Calu3 (cell line): ENCODE measurements at regions not wholly inside any gene's neighbourhood (a gene's known extent, or its start where the extent isn't known, plus 50 kb on each side); places are given as distances from the start of the nearest gene placed in this dataset.

Experiments
- BruUV-seq: library from RNA; stranded (reverse); fragments of 400-500 nt; replicated peaks from 2 replicates; lab custom pipeline; 2021; lab: Mats Ljungman, UMichigan
- CTCF ChIA-PET: fragments of 300-600 bp; sonication (Branson Sonifier 250); formaldehyde crosslinking; loops from one replicate; lab custom pipeline; 2022; ENCODE audit warnings: antibody characterized with exemption; lab: Charles Lee
- DNase-seq: peaks from one replicate; pipeline ENCODE4 v3.0.0; 2022
- H3K27ac Mint-ChIP-seq: one replicate; pipeline ENCODE4 v1.8.0; 2022; ENCODE audit warnings: mixed read lengths; ENCODE audit not compliant: unreplicated experiment
- H3K27me3 Mint-ChIP-seq: one replicate; pipeline ENCODE4 v1.8.0; 2022; ENCODE audit warnings: mixed read lengths; ENCODE audit not compliant: unreplicated experiment
- H3K36me3 Mint-ChIP-seq: one replicate; pipeline ENCODE4 v1.8.0; 2022; ENCODE audit warnings: mild to moderate bottlenecking, moderate library complexity, mixed read lengths; ENCODE audit not compliant: insufficient read depth, unreplicated experiment
- H3K4me1 Mint-ChIP-seq: one replicate; pipeline ENCODE4 v1.8.0; 2022; ENCODE audit warnings: mild to moderate bottlenecking, low read depth, mixed read lengths; ENCODE audit not compliant: unreplicated experiment
- H3K4me3 Mint-ChIP-seq: one replicate; pipeline ENCODE4 v1.8.0; 2022; ENCODE audit warnings: mild to moderate bottlenecking, low read depth, moderate library complexity, mixed read lengths; ENCODE audit not compliant: unreplicated experiment
- H3K9me3 Mint-ChIP-seq: one replicate; pipeline ENCODE4 v1.8.0; 2022; ENCODE audit warnings: low read depth, mixed read lengths; ENCODE audit not compliant: unreplicated experiment
- CTCF ChIP-seq: fragments of 200-600 bp; IDR thresholded peaks from one replicate; pipeline ENCODE4 v1.8.0; 2022; ENCODE audit warnings: antibody characterized with exemption; ENCODE audit not compliant: unreplicated experiment
- intact Hi-C: fragments of 100-400 bp; cut with micrococcal nuclease; formaldehyde crosslinking; loops from one replicate; pipeline ENCODE4 v1.10.0; 2022; ENCODE audit not compliant: unreplicated experiment

GRCh38 chr7:130875265-130875741 is 141.3 kb upstream of the KLF14 start:
- peaks cover 56% of the 10 kb centered on the region for H3K4me1 Mint-ChIP-seq
- no peak overlapping the region for H3K4me3 Mint-ChIP-seq
- no peaks in the 10 kb centered on the region for H3K9me3 Mint-ChIP-seq
- peak; percentile 85 for DNase-seq
- H3K27me3 Mint-ChIP-seq = no peaks in the 10 kb centered on the region
- CTCF ChIA-PET = interaction anchor here (0.8 to 1.6 kb wide), 5 partner anchors 10 to 165 kb away, joined by 3 to 6 read pairs (median 6); no protein-coding TSS in a partner anchor
- intact Hi-C loops = loop anchor here (1.0 kb wide), 1 partner anchor 21 kb away; no protein-coding TSS in a partner anchor
- TF ChIP-seq CTCF = peak; percentile 89
- peak overlapping the region; percentile 45 for H3K27ac Mint-ChIP-seq
- H3K36me3 Mint-ChIP-seq = peaks cover 92% of the 10 kb centered on the region
- no TSS peak for BruUV-seq

GRCh38 chr7:130875901-130876300 is 141.9 kb upstream of the KLF14 start:
- no peaks in the 10 kb centered on the region for H3K9me3 Mint-ChIP-seq
- no peak overlapping the region for H3K4me3 Mint-ChIP-seq
- peaks cover 60% of the 10 kb centered on the region for H3K4me1 Mint-ChIP-seq
- DNase-seq = no peak
- H3K27me3 Mint-ChIP-seq = no peaks in the 10 kb centered on the region
- CTCF ChIA-PET = interaction anchor here (0.8 to 1.6 kb wide), 5 partner anchors 9 to 164 kb away, joined by 3 to 6 read pairs (median 6); no protein-coding TSS in a partner anchor
- no peak for TF ChIP-seq CTCF
- H3K27ac Mint-ChIP-seq = peak overlapping the region; percentile 45
- H3K36me3 Mint-ChIP-seq = peaks cover 93% of the 10 kb centered on the region
- no TSS peak for BruUV-seq
- intact Hi-C loops = loop anchor here (1.0 kb wide), 1 partner anchor 20 kb away; no protein-coding TSS in a partner anchor

- no TSS peak for BruUV-seq
- Mint-ChIP-seq H3K27ac (peak overlapping the region; percentile 78), H3K4me1 (peaks cover 71% of the 10 kb centered on the region), H3K4me3 (no peak overlapping the region), H3K27me3 (no peaks in the 10 kb centered on the region), H3K9me3 (no peaks in the 10 kb centered on the region), H3K36me3 (peaks cover 98% of the 10 kb centered on the region)
- no peak for DNase-seq
- TF ChIP-seq CTCF = no peak
- CTCF ChIA-PET = no interaction called here
- intact Hi-C loops = no loop called here
Observed at GRCh38 chr7:130877236-130877990, 143.4 kb upstream of the KLF14 start.

- no TSS peak for BruUV-seq
- Mint-ChIP-seq H3K36me3 (peaks cover 98% of the 10 kb centered on the region), H3K9me3 (no peaks in the 10 kb centered on the region), H3K27me3 (no peaks in the 10 kb centered on the region), H3K4me3 (no peak overlapping the region), H3K4me1 (peaks cover 70% of the 10 kb centered on the region), H3K27ac (no peak overlapping the region)
- TF ChIP-seq CTCF = no peak
- CTCF ChIA-PET = no interaction called here
- DNase-seq = no peak
- intact Hi-C loops = no loop called here
Observed at GRCh38 chr7:130877991-130878305, 143.9 kb upstream of the KLF14 start.
